GM21390 (cell line): ENCODE measurements at regions not wholly inside any gene's neighbourhood (a gene's known extent, or its start where the extent isn't known, plus 50 kb on each side); places are given as distances from the start of the nearest gene placed in this dataset.
"Not testable (repeated sequence)": the region's sequence is repeated elsewhere in the genome, so short reads cannot be mapped to it uniquely, and the experiment has no call there.

Source experiments
- ATAC-seq: cut with Tn5 transposase; IDR thresholded peaks from one replicate; pipeline ENCODE4 v1.9.1; 2021; ENCODE audit not compliant: unreplicated experiment

DNA sequence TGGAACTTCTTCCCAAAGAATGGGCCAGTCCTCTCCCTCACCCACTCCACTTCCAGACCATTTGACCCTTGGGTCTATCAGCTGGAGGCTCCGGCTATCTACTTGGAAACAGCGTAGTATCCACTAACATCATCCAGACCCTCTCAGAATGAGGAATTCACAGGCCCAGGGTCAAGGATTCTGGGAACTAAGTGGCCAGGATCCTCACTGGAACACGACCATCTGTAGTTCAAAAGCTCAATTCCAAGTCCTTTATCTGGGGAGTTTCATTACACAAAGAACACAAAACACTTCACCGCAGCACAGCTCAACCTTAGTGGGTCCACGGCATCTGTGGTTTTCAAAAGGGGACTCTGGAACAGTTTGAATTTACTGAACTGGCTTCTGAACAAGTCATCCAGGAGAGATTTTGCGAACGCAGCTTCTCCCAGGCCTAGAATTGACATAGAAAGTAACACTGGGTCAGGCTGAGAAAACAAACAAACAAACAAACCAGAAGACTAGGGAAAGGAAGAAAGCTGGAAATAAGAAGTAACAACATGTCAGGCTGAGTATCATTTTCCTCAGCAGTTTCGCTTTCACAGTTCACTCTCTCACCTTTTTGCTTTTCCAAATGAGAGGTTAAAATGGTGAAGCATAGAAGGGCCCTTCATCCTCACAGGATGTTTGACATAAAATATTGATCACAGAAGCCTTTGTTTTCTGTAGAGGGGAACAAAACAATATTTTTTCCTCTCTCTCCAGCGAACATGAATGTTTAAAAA lies 57.6 kb upstream of the USP6NL start:
- ATAC-seq: no peak

DNA sequence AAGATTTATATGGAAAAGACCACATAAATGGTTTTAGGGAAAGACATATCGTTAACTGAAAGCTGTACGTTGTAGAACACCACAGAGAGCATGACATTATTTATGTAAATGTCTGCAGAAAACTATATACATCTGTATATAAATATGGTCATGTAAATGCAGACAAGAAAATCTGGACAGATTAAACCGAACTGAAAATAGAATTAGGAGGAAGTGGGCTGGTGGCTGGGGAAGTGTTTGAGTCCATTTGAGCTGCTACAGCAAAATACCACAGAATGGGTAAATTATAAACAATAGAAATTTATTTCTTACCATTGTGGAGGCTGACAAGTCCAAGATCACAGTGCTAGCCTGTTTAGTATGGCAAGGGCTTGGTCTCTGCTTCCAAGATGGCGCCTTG lies 56.3 kb upstream of the USP6NL start:
- ATAC-seq: no peak

DNA sequence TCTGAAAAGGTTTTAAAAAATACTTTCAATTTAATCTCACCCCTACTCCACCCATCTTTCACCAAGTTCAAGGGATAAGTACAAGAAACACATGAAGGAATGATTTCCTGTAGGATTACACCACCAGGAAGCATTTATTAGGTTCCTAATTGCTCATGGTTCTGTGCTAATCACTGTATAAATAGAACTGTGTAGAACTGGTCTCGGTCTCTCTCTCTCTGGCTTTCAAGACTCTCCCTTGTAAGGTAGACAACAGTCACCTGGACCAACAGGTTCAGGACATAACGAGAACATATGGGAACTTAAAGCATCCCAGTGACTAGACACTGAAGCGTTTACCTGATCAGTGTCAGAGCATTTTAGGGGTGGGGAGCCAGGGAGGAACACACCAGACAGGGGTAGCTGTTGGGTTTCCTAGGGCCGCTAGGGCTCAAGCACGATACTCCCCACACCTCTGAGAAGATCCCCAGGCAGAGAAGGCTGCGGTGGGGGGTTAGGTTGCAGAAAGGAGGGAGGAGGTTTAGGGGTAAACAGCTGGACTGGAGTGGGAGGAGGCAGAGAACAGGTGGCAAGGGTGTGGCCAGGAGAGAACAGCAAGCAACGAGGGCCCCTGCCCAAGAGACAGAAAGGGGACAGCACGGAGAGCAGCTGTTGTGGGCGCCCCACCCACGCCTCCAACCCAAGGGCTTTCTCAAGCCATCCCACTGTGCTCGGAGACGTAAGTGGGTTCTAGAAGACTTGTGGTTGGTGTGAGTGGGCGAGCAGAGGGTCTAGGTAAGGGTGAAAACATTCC lies 52.5 kb upstream of the USP6NL start:
- ATAC-seq: peak; percentile 80

DNA sequence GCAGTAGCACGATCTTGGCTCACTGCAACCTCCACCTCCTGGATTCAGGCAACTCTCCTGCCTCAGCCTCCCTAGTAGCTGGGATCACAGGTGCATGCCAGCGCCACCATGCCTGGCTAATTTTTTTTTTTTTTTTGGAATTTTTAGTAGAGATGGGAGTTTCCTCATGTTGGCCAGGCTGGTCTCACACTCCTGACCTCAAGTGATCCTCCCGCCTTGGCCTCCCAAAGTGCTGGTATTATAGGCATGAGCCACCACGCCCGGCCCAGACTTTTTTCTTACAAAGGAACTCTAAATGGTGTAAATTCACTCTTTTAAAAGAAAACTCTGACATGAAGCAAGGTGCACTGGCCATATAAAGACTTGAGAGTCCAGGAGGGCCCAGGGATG lies 51.7 kb upstream of the USP6NL start:
- ATAC-seq: not testable (repeated sequence)

DNA sequence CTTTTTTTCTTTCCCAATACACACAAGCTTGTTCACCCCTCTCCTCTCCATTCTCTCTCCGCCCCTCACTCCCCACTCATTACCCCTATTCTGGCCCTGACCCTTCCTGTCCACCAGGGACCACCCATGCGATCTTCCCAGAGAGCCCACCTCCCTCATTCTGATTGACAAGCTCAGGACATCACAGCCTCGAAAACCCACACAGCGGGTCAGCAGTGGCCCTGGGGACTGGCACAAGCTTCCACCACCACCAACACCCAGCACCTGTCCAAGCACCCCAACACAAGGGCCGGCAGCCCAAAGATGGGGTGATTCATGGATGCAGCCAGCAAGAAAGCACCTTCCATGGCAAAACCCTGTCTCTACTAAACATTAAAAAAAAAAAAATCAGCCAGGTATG lies 50.0 kb upstream of the USP6NL start:
- no peak for ATAC-seq
